ENCODE measurements at regions not wholly inside any gene's neighbourhood (a gene's known extent, or its start where the extent isn't known, plus 50 kb on each side); places are given as distances from the start of the nearest gene placed in this dataset.

DNA sequence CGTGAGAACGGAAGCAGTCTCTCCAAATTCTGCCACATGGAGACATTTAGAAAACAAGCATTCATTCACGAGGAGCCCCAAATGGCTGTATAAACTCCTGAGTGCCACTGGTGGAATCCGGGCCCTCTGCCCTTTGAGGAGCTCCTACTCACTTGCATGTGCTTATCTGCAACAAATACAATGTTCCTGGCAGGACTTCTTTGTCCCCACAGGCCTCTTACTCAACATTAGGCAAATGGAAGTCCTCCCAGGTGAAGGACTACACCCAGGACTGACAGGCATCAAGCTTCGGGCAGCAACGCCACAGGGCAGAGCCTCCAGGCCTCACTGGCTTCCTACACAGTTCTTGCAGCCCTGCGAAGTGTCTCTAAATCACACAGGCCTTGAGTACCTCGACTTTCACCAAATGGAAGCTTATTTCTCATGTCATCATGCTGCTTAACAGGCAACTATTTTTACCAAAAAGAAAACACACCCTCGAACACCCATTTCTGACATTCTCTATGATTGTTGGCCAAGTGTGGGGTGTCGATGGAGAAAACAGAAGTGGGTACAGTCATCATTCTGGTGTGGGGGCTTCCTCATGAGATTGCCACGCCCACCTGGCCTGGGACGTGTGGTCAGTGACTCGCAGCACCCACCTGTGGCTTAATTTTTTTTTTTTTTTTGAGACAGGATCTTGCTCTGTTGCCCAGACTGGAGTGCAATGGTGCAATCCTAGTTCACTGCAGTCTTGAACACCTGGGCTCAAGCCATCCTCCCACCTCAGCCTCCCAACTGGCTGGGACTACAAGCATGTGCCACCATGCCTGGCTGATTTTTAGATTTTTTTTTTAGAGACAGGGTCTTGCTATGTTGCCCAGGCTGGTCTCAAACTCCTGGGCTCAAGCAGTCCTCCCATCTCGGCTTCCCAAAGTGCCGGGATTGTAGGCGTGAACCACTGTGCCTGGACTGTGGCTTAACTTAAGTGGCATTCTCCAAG is 186.8 kb upstream of the GLI2 start:
- DNase-seq (ENCODE audit: insufficient read length, low spot score, missing footprints) = no peak

DNA sequence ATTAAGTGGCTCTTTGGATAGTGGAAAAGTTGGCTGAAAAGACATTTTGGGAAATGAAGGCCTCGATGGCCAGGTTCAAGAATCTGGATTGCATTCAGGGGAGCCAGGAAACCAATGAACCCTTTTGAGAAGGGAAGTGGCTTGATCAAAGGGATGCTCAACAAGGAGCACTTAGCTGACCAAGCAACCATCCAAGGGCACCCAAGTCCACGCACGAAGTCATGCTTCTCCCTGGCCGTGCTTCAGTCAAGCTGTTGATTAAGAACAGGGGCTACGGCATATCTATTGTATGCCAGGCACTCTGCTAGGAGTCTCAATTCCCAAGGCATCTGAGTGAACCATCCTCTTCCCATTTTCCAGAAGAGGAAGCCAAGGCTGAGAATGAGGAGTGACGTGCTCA is 185.8 kb upstream of the GLI2 start:
- H4K20me1 ChIP-seq (ENCODE audit: insufficient read depth, low read length) = no peaks in the 10 kb centered on the region
- no peaks in the 10 kb centered on the region for H3K79me2 ChIP-seq (ENCODE audit: insufficient read depth, low read length)
- H2AFZ ChIP-seq (ENCODE audit: low read length) = no peak overlapping the region
- H3K4me3 ChIP-seq (ENCODE audit: insufficient read depth, low read length) = no peak overlapping the region
- TF ChIP-seq, protein P1, sequence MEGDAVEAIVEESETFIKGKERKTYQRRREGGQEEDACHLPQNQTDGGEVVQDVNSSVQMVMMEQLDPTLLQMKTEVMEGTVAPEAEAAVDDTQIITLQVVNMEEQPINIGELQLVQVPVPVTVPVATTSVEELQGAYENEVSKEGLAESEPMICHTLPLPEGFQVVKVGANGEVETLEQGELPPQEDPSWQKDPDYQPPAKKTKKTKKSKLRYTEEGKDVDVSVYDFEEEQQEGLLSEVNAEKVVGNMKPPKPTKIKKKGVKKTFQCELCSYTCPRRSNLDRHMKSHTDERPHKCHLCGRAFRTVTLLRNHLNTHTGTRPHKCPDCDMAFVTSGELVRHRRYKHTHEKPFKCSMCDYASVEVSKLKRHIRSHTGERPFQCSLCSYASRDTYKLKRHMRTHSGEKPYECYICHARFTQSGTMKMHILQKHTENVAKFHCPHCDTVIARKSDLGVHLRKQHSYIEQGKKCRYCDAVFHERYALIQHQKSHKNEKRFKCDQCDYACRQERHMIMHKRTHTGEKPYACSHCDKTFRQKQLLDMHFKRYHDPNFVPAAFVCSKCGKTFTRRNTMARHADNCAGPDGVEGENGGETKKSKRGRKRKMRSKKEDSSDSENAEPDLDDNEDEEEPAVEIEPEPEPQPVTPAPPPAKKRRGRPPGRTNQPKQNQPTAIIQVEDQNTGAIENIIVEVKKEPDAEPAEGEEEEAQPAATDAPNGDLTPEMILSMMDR (IDR thresholded peaks at IDR 0.05; ENCODE audit: extremely low read depth, low read depth, low read length) = no peak
- H3K9me3 ChIP-seq (ENCODE audit: low read depth, low read length) = no peaks in the 10 kb centered on the region
- DNase-seq (ENCODE audit: insufficient read length, low spot score, missing footprints) = no peak
- no peaks in the 10 kb centered on the region for H3K36me3 ChIP-seq (ENCODE audit: insufficient read depth, low read length)
- H3K4me1 ChIP-seq (ENCODE audit: insufficient read depth, low read length) = peaks cover 44% of the 10 kb centered on the region
- no peaks in the 10 kb centered on the region for H3K27me3 ChIP-seq (ENCODE audit: insufficient read depth, low read length)
- no peak overlapping the region for H3K4me2 ChIP-seq (ENCODE audit: insufficient read depth, low read length)
- H3K27ac ChIP-seq (ENCODE audit: low read depth, low read length) = no peak overlapping the region

More for the DNA sequence above, 186.8 kb upstream of the GLI2 start:
- no peaks in the 10 kb centered on the region for H3K36me3 ChIP-seq (ENCODE audit: insufficient read depth, low read length)
- H3K4me1 ChIP-seq (ENCODE audit: insufficient read depth, low read length) = peaks cover 44% of the 10 kb centered on the region
- no peaks in the 10 kb centered on the region for H3K9me3 ChIP-seq (ENCODE audit: low read depth, low read length)
- H3K79me2 ChIP-seq (ENCODE audit: insufficient read depth, low read length) = no peaks in the 10 kb centered on the region
- H3K27me3 ChIP-seq (ENCODE audit: insufficient read depth, low read length) = no peaks in the 10 kb centered on the region
- no peak overlapping the region for H3K27ac ChIP-seq (ENCODE audit: low read depth, low read length)
- TF ChIP-seq, protein P1 (IDR thresholded peaks at IDR 0.05; ENCODE audit: extremely low read depth, low read depth, low read length) = no peak
- H2AFZ ChIP-seq (ENCODE audit: low read length) = no peak overlapping the region
- no peak overlapping the region for H3K4me2 ChIP-seq (ENCODE audit: insufficient read depth, low read length)
- no peak overlapping the region for H3K4me3 ChIP-seq (ENCODE audit: insufficient read depth, low read length)
- no peaks in the 10 kb centered on the region for H4K20me1 ChIP-seq (ENCODE audit: insufficient read depth, low read length)

DNA sequence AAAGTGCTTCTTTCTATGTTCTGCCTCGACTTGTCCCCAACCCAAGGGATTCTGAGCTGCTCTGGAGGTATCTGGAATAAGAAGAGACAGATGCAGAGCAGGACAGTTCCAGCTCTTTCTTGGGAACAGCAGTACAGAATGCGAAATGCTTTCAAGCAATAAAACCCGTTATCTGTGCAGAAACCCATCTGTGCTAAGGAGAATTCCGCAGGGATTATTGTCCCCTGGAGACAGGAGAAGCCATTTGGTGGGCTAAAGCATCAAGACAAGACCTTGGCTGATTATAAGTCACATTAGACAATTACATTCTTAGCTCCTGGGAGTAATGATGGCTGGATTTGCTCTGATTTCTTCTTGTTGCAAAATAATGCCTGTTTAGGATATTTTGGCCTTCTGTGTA is 185.4 kb upstream of the GLI2 start:
- Histone ChIP-seq H3K4me3 (ENCODE audit: insufficient read depth, low read length) (no peak overlapping the region), H3K27me3 (ENCODE audit: insufficient read depth, low read length) (no peaks in the 10 kb centered on the region), H3K36me3 (ENCODE audit: insufficient read depth, low read length) (no peaks in the 10 kb centered on the region), H3K79me2 (ENCODE audit: insufficient read depth, low read length) (no peaks in the 10 kb centered on the region), H2AFZ (ENCODE audit: low read length) (no peak overlapping the region), H3K9me3 (ENCODE audit: low read depth, low read length) (no peaks in the 10 kb centered on the region), H4K20me1 (ENCODE audit: insufficient read depth, low read length) (no peaks in the 10 kb centered on the region), H3K4me2 (ENCODE audit: insufficient read depth, low read length) (no peak overlapping the region), H3K27ac (ENCODE audit: low read depth, low read length) (no peak overlapping the region), H3K4me1 (ENCODE audit: insufficient read depth, low read length) (peaks cover 44% of the 10 kb centered on the region)
- DNase-seq (ENCODE audit: insufficient read length, low spot score, missing footprints) = no peak
- TF ChIP-seq, protein P1 (IDR thresholded peaks at IDR 0.05; ENCODE audit: extremely low read depth, low read depth, low read length) = no peak

DNA sequence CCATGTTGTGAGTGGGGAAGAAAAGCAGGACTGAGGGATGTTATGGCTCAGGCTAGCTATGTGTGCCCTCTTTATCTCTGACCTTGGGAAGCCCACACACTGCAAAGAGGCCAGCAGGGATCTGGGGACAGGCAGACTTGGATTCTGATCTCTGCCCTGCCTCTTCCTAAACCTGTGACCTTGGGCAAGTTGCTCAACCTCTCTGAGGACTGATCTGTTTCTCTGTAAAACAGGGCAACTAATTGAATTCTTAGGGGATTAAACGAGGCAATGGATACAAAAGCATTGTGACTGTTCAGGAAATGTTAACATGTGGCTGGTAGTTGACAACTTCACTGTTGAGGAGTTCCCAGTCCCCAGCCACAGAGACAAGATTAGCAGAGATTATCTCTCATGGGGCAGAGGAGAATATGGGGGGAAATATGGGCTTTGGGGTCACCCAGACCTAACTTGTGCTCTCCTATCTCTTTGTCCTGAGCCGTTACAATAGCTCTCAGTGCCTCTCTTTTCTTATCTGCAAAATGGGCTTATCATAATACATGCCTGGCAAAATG is 184.7 kb upstream of the GLI2 start:
- H3K4me2 ChIP-seq (ENCODE audit: insufficient read depth, low read length) = no peak overlapping the region
- H3K27ac ChIP-seq (ENCODE audit: low read depth, low read length) = no peak overlapping the region
- TF ChIP-seq, protein P1 (IDR thresholded peaks at IDR 0.05; ENCODE audit: extremely low read depth, low read depth, low read length) = no peak
- no peaks in the 10 kb centered on the region for H3K27me3 ChIP-seq (ENCODE audit: insufficient read depth, low read length)
- H4K20me1 ChIP-seq (ENCODE audit: insufficient read depth, low read length) = no peaks in the 10 kb centered on the region
- H3K4me3 ChIP-seq (ENCODE audit: insufficient read depth, low read length) = no peak overlapping the region
- H3K9me3 ChIP-seq (ENCODE audit: low read depth, low read length) = no peaks in the 10 kb centered on the region
- H3K79me2 ChIP-seq (ENCODE audit: insufficient read depth, low read length) = no peaks in the 10 kb centered on the region
- DNase-seq (ENCODE audit: insufficient read length, low spot score, missing footprints) = no peak
- peak overlapping the region; percentile 23 for H2AFZ ChIP-seq (ENCODE audit: low read length)
- H3K36me3 ChIP-seq (ENCODE audit: insufficient read depth, low read length) = no peaks in the 10 kb centered on the region
- H3K4me1 ChIP-seq (ENCODE audit: insufficient read depth, low read length) = peaks cover 39% of the 10 kb centered on the region
